HG02678 (cell line): ENCODE measurements at regions not wholly inside any gene's neighbourhood (a gene's known extent, or its start where the extent isn't known, plus 50 kb on each side); places are given as distances from the start of the nearest gene placed in this dataset.

Experiments used
- ATAC-seq: cut with Tn5 transposase; IDR thresholded peaks from one replicate; pipeline ENCODE4 v1.9.1; 2021; ENCODE audit warnings: mild to moderate bottlenecking, moderate library complexity; ENCODE audit not compliant: unreplicated experiment

- no peak for ATAC-seq
Observed at GRCh38 chr11:62030071-62030684, 62.7 kb upstream of the FTH1 start.

- no peak for ATAC-seq
Observed at GRCh38 chr11:62026739-62027370, 59.4 kb upstream of the FTH1 start.

- ATAC-seq = peak; percentile 74
Observed at GRCh38 chr11:62025487-62026105, 58.2 kb upstream of the FTH1 start.

- ATAC-seq = no peak
Observed at GRCh38 chr11:62024936-62025486, 57.6 kb upstream of the FTH1 start.

- no peak for ATAC-seq
Observed at GRCh38 chr11:62022211-62022610, 54.8 kb upstream of the FTH1 start.

GRCh38 chr11:62020661-62021060 is 53.2 kb upstream of the FTH1 start:
- no peak for ATAC-seq

GRCh38 chr11:62018981-62019664 is 51.7 kb upstream of the FTH1 start:
- no peak for ATAC-seq

GRCh38 chr11:62017878-62018655 is 50.6 kb upstream of the FTH1 start:
- no peak for ATAC-seq
